GM08714 (cell line): ENCODE measurements at regions not wholly inside any gene's neighbourhood (a gene's known extent, or its start where the extent isn't known, plus 50 kb on each side); places are given as distances from the start of the nearest gene placed in this dataset.

Source experiments
- H3K4me3 ChIP-seq: fragments of 200-500 bp; sonication (Bioruptor generic); 2 replicates; pipeline ENCODE4 v1.5.1; 2014; ENCODE audit warnings: mild to moderate bottlenecking, low read length, inconsistent platforms
- ZNF274 ChIP-seq: IDR thresholded peaks from 2 replicates; pipeline ENCODE4 v1.6.1; 2012; ENCODE audit warnings: mild to moderate bottlenecking, low read depth, low read length

GRCh38 chr13:74061926-74062595 lies 72.1 kb downstream of the KLF12 start:
- TF ChIP-seq ZNF274: no peak
- peak overlapping the region; percentile 41 for H3K4me3 ChIP-seq

- H3K4me3 ChIP-seq: no peak overlapping the region
- TF ChIP-seq ZNF274: no peak
Observed at GRCh38 chr13:74056801-74057542, 77.2 kb downstream of the KLF12 start.

GRCh38 chr13:74052402-74052928 lies 81.7 kb downstream of the KLF12 start:
- no peak for TF ChIP-seq ZNF274
- H3K4me3 ChIP-seq: no peak overlapping the region

- TF ChIP-seq ZNF274: no peak
- no peak overlapping the region for H3K4me3 ChIP-seq
Observed at GRCh38 chr13:74048756-74049155, 85.4 kb downstream of the KLF12 start.

- no peak for TF ChIP-seq ZNF274
- H3K4me3 ChIP-seq: no peak overlapping the region
Observed at GRCh38 chr13:74047931-74048600, 86.1 kb downstream of the KLF12 start.

- no peak for TF ChIP-seq ZNF274
- no peak overlapping the region for H3K4me3 ChIP-seq
Observed at GRCh38 chr13:74046431-74046830, 87.8 kb downstream of the KLF12 start.

- TF ChIP-seq ZNF274: no peak
Observed at GRCh38 chr13:74045583-74045982, 88.6 kb downstream of the KLF12 start.

GRCh38 chr13:74043237-74043636 lies 91.0 kb downstream of the KLF12 start:
- H3K4me3 ChIP-seq: no peak overlapping the region

More at GRCh38 chr13:74045583-74045982, 88.6 kb downstream of the KLF12 start:
- H3K4me3 ChIP-seq: no peak overlapping the region

GRCh38 chr13:74040200-74040599 lies 94.0 kb downstream of the KLF12 start:
- TF ChIP-seq ZNF274: no peak
- no peak overlapping the region for H3K4me3 ChIP-seq

More at GRCh38 chr13:74043237-74043636, 91.0 kb downstream of the KLF12 start:
- TF ChIP-seq ZNF274: no peak

GRCh38 chr13:74039667-74040066 lies 94.5 kb downstream of the KLF12 start:
- TF ChIP-seq ZNF274: no peak

GRCh38 chr13:74039154-74039553 lies 95.0 kb downstream of the KLF12 start:
- TF ChIP-seq ZNF274: no peak
- no peak overlapping the region for H3K4me3 ChIP-seq

More at GRCh38 chr13:74039667-74040066, 94.5 kb downstream of the KLF12 start:
- no peak overlapping the region for H3K4me3 ChIP-seq

- H3K4me3 ChIP-seq: no peak overlapping the region
- no peak for TF ChIP-seq ZNF274
Observed at GRCh38 chr13:74037762-74038161, 96.4 kb downstream of the KLF12 start.

GRCh38 chr13:74036373-74036772 lies 97.8 kb downstream of the KLF12 start:
- no peak for TF ChIP-seq ZNF274
- H3K4me3 ChIP-seq: no peak overlapping the region

- no peak for TF ChIP-seq ZNF274
- no peak overlapping the region for H3K4me3 ChIP-seq
Observed at GRCh38 chr13:74035896-74036295, 98.3 kb downstream of the KLF12 start.
